H1 (cell line): ENCODE measurements at regions not wholly inside any gene's neighbourhood (a gene's known extent, or its start where the extent isn't known, plus 50 kb on each side); places are given as distances from the start of the nearest gene placed in this dataset.
"Not testable (repeated sequence)": the region's sequence is repeated elsewhere in the genome, so short reads cannot be mapped to it uniquely, and the experiment has no call there.

Experiments
- CTCF ChIA-PET: fragments of 300-600 bp; sonication (Branson Sonifier 250); formaldehyde crosslinking; loops from one replicate; lab custom pipeline; 2021; ENCODE audit not compliant: partially characterized antibody; lab: Charles Lee
- POLR2A ChIA-PET: fragments of 300-600 bp; sonication (Branson Sonifier 250); formaldehyde crosslinking; loops from one replicate; lab custom pipeline; 2021; ENCODE audit warnings: inconsistent platforms; ENCODE audit not compliant: partially characterized antibody; lab: Charles Lee
- DNase-seq, 2 experiments: peaks; one replicate each; pipeline versions ENCODE4 v3.0.0 to v3.0.0-alpha.2; 2010 to 2022; ENCODE audit warnings: low spot score in 2 of 2, low read depth in 1 of 2, mixed read lengths in 1 of 2
- FAIRE-seq: peaks from 2 replicates; lab custom pipeline; 2011; peaks lifted over from hg19 to GRCh38; lab: Jason Lieb, UNC
- H2AFZ ChIP-seq: 2 replicates; pipeline ENCODE4 v1.8.1; 2012; ENCODE audit warnings: low read length, inconsistent platforms
- H2AK5ac ChIP-seq: 2 replicates; pipeline ENCODE4 v1.6.1; 2013; ENCODE audit warnings: low read depth, low read length
- H2BK120ac ChIP-seq: replicated peaks from 2 replicates; pipeline ENCODE3; 2013; ENCODE audit warnings: low read depth, low read length, inconsistent platforms
- H2BK12ac ChIP-seq: 2 replicates; pipeline ENCODE4 v1.6.1; 2013; ENCODE audit warnings: low read depth, low read length
- H2BK15ac ChIP-seq: 2 replicates; pipeline ENCODE4 v1.6.1; 2013; ENCODE audit warnings: low read length
- H2BK20ac ChIP-seq: 2 replicates; pipeline ENCODE4 v1.6.1; 2013; ENCODE audit warnings: low read length
- H2BK5ac ChIP-seq: 2 replicates; pipeline ENCODE4 v1.6.1; 2013; ENCODE audit warnings: low read depth, low read length
- H3K14ac ChIP-seq: 2 replicates; pipeline ENCODE4 v1.6.1; 2013; ENCODE audit warnings: inconsistent platforms; ENCODE audit not compliant: insufficient read length
- H3K18ac ChIP-seq: 2 replicates; pipeline ENCODE4 v1.6.1; 2013; ENCODE audit warnings: low read length; ENCODE audit errors: extremely low read depth
- H3K23ac ChIP-seq: 2 replicates; pipeline ENCODE4 v1.6.1; 2013; ENCODE audit warnings: inconsistent platforms; ENCODE audit not compliant: insufficient read length
- H3K23me2 ChIP-seq: 2 replicates; pipeline ENCODE4 v1.6.1; 2013; ENCODE audit warnings: low read depth, low read length
- H3K27ac ChIP-seq: 2 replicates; pipeline ENCODE4 v1.6.1; 2011; ENCODE audit warnings: low read depth, low read length, inconsistent platforms
- H3K27me3 ChIP-seq, 4 experiments: replicated peaks in 1 of 4; 1 replicate in 1 of 4; 2 replicates in 3 of 4; pipeline versions ENCODE4 v1.6.1 to v1.8.1; 2011 to 2013; ENCODE audit warnings: low read length in 3 of 4, mild to moderate bottlenecking in 3 of 4, inconsistent platforms in 2 of 4, mixed read lengths in 2 of 4, moderate library complexity in 1 of 4; ENCODE audit not compliant: control insufficient read depth in 3 of 4, insufficient read depth in 3 of 4; ENCODE audit errors: extremely low read depth in 1 of 4
- H3K36me3 ChIP-seq, 4 experiments: 2 replicates each; pipeline versions ENCODE4 v1.6.1 to v1.8.1; 2011 to 2013; ENCODE audit warnings: mild to moderate bottlenecking in 4 of 4, low read length in 3 of 4, moderate library complexity in 2 of 4, control low read depth in 1 of 4, inconsistent platforms in 1 of 4; ENCODE audit not compliant: insufficient read depth in 4 of 4, control insufficient read depth in 2 of 4
- H3K4ac ChIP-seq: replicated peaks from 2 replicates; pipeline ENCODE3; 2013; ENCODE audit warnings: low read length, low read depth, mixed read lengths, inconsistent platforms; ENCODE audit not compliant: insufficient read length
- H3K4me1 ChIP-seq, 4 experiments: replicated peaks in 1 of 4; 1 replicate in 1 of 4; 2 replicates in 3 of 4; pipeline versions ENCODE4 v1.6.1 to v1.8.1; 2011 to 2013; ENCODE audit warnings: low read length in 3 of 4, inconsistent platforms in 2 of 4, mixed read lengths in 1 of 4; ENCODE audit not compliant: insufficient read depth in 4 of 4, control insufficient read depth in 3 of 4
- H3K4me2 ChIP-seq, 2 experiments: 2 replicates each; pipeline versions ENCODE4 v1.6.1 to v1.8.1; 2011 to 2013; ENCODE audit warnings: low read depth in 2 of 2, low read length in 2 of 2, control low read depth in 1 of 2, inconsistent platforms in 1 of 2, mild to moderate bottlenecking in 1 of 2; ENCODE audit not compliant: insufficient read depth in 1 of 2
- H3K4me3 ChIP-seq, 4 experiments: fragments of 200-600, 300-600 bp in 1 of 4; sonication (generic), shearing (Covaris generic), sonication (Bioruptor Twin) in 1 of 4; 2 replicates each; pipeline versions ENCODE4 v1.5.1 to v1.8.1; 2011 to 2016; ENCODE audit warnings: low read length in 4 of 4, low read depth in 3 of 4, control low read depth in 2 of 4, inconsistent platforms in 2 of 4, mild to moderate bottlenecking in 2 of 4, mixed read lengths in 1 of 4, moderate library complexity in 1 of 4; ENCODE audit not compliant: insufficient read depth in 2 of 4; ENCODE audit errors: extremely low read depth in 1 of 4
- H3K56ac ChIP-seq: replicated peaks from 2 replicates; pipeline ENCODE3; 2013; ENCODE audit warnings: low read depth, mild to moderate bottlenecking, mixed read lengths, low read length, inconsistent platforms; ENCODE audit not compliant: insufficient read length
- H3K79me1 ChIP-seq: 2 replicates; pipeline ENCODE4 v1.6.1; 2013; ENCODE audit warnings: low read depth, low read length, control low read depth
- H3K79me2 ChIP-seq, 2 experiments: 2 replicates each; pipeline versions ENCODE4 v1.6.1 to v1.8.1; 2012 to 2013; ENCODE audit warnings: low read length in 2 of 2, mild to moderate bottlenecking in 2 of 2, inconsistent platforms in 1 of 2; ENCODE audit not compliant: insufficient read depth in 2 of 2, control insufficient read depth in 1 of 2
- H3K9ac ChIP-seq, 4 experiments: replicated peaks in 1 of 4; 1 replicate in 1 of 4; 2 replicates in 3 of 4; pipeline versions ENCODE4 v1.6.1 to v1.8.1; 2011 to 2013; ENCODE audit warnings: low read depth in 3 of 4, low read length in 3 of 4, control low read depth in 2 of 4, mild to moderate bottlenecking in 2 of 4, moderate library complexity in 2 of 4, inconsistent platforms in 1 of 4; ENCODE audit errors: extremely low read depth in 1 of 4
- H3K9me3 ChIP-seq, 2 experiments: 2 replicates each; pipeline versions ENCODE4 v1.6.1 to v1.8.1; 2012 to 2013; ENCODE audit warnings: mild to moderate bottlenecking in 2 of 2, moderate library complexity in 2 of 2, control low read depth in 1 of 2, inconsistent platforms in 1 of 2, low read depth in 1 of 2, low read length in 1 of 2, mixed read lengths in 1 of 2; ENCODE audit not compliant: insufficient read depth in 2 of 2
- H4K20me1 ChIP-seq, 2 experiments: replicated peaks in 1 of 2; 2 replicates each; pipeline versions ENCODE3 to v1.8.1; 2011 to 2013; ENCODE audit warnings: inconsistent platforms in 2 of 2, low read length in 2 of 2, mild to moderate bottlenecking in 1 of 2; ENCODE audit not compliant: insufficient read depth in 2 of 2, control insufficient read depth in 1 of 2
- H4K5ac ChIP-seq: 2 replicates; pipeline ENCODE4 v1.6.1; 2013; ENCODE audit warnings: low read length, low read depth, mixed read lengths, inconsistent platforms; ENCODE audit not compliant: insufficient read length
- H4K8ac ChIP-seq: 2 replicates; pipeline ENCODE4 v1.8.0; 2013; ENCODE audit warnings: mild to moderate bottlenecking, moderate library complexity, low read length, inconsistent platforms; ENCODE audit not compliant: insufficient read depth; ENCODE audit errors: extremely low read depth
- H4K91ac ChIP-seq: replicated peaks from 2 replicates; pipeline ENCODE3; 2013; ENCODE audit warnings: low read length, mixed read lengths, inconsistent platforms; ENCODE audit not compliant: insufficient read length
- WGBS, 2 experiments: shearing (Covaris generic) in 1 of 2; methylation state at CpG; one replicate each; pipeline versions ENCODE4 v1.1.6 to v1.1.7; 2013 to 2015; ENCODE audit warnings: low lambda C conversion rate in 2 of 2, mixed read lengths in 2 of 2, inconsistent platforms in 1 of 2, low coverage in 1 of 2, missing lambda C conversion rate in 1 of 2; ENCODE audit not compliant: insufficient replicate concordance in 2 of 2, insufficient coverage in 1 of 2, insufficient read length in 1 of 2; ENCODE audit errors: extremely low coverage in 1 of 2, missing lambda C conversion rate in 1 of 2; 5-methylcytosine and 5-hydroxymethylcytosine counted together

- FAIRE-seq, H3K14ac ChIP-seq, H2AK5ac ChIP-seq, H2BK15ac ChIP-seq, H3K36me3 ChIP-seq, H3K4ac ChIP-seq, H2BK12ac ChIP-seq, H2AFZ ChIP-seq, H3K23ac ChIP-seq, DNase-seq, H4K8ac ChIP-seq, H3K4me1 ChIP-seq, POLR2A ChIA-PET, H3K4me2 ChIP-seq, H4K20me1 ChIP-seq, H3K4me3 ChIP-seq, H3K79me2 ChIP-seq, H3K18ac ChIP-seq, H3K56ac ChIP-seq, H4K5ac ChIP-seq, H3K23me2 ChIP-seq, H3K9ac ChIP-seq, H3K27ac ChIP-seq, H3K79me1 ChIP-seq, H3K9me3 ChIP-seq, H2BK20ac ChIP-seq, H4K91ac ChIP-seq, H2BK5ac ChIP-seq, H2BK120ac ChIP-seq: not testable (repeated sequence)
- whole genome bisulfite sequencing, 2 experiments, result 73% methylated on average over 6 of the region's 6 CpGs; no CpG with 5 or more reads in 1 of the 2 experiments
- H3K27me3 ChIP-seq, result peaks cover 45 to 90% (median 68%) of the 10 kb centered on the region in 4 experiments
- CTCF ChIA-PET, result interaction anchor here (0.7 to 2.3 kb wide), 4 partner anchors 21 to 213 kb away, joined by 4 to 9 read pairs (median 5); no protein-coding TSS in a partner anchor
Observed at GRCh38 chr1:20408133-20408650, 77.8 kb downstream of the CAMK2N1 start.
